ENCODE measurements at regions not wholly inside any gene's neighbourhood (a gene's known extent, or its start where the extent isn't known, plus 50 kb on each side); places are given as distances from the start of the nearest gene placed in this dataset.

- H3F3A ChIP-seq (ENCODE audit: insufficient read depth, low read length), result no peaks in the 10 kb centered on the region
- no peaks in the 10 kb centered on the region for H3K4me1 ChIP-seq (ENCODE audit: insufficient read depth, low read length, severe bottlenecking)
- no peaks in the 10 kb centered on the region for H3K27me3 ChIP-seq (ENCODE audit: insufficient read depth, low read length)
- H4K20me1 ChIP-seq (ENCODE audit: insufficient read depth, low read length), result no peaks in the 10 kb centered on the region
- H3K36me3 ChIP-seq (ENCODE audit: insufficient read depth, low read length), result no peaks in the 10 kb centered on the region
- TF ChIP-seq CTCF (IDR thresholded peaks at IDR 0.05; ENCODE audit: low read length) (no peak), EZH2 (IDR thresholded peaks at IDR 0.05; ENCODE audit: borderline replicate concordance, low read length) (no peak)
- H2AFZ ChIP-seq (ENCODE audit: low read length), result no peak overlapping the region
- H3K9me2 ChIP-seq (ENCODE audit: low read depth, low read length), result no peaks in the 10 kb centered on the region
- no peak overlapping the region for H3K27ac ChIP-seq (ENCODE audit: low read depth, low read length, poor library complexity, severe bottlenecking)
- no peak overlapping the region for H3K4me3 ChIP-seq (ENCODE audit: low read depth, low read length, poor library complexity, severe bottlenecking)
- no peaks in the 10 kb centered on the region for H3K9me3 ChIP-seq (ENCODE audit: low read length)
- no peak overlapping the region for H3K4me2 ChIP-seq (ENCODE audit: low read length)
- H3K79me2 ChIP-seq (ENCODE audit: insufficient read depth, low read length), result no peaks in the 10 kb centered on the region
- no peak overlapping the region for H3K9ac ChIP-seq (ENCODE audit: low read length)
Measured at GRCh38 chr5:39475159-39475571, 50.4 kb upstream of the DAB2 start.
